C4-2B (cell line): ENCODE measurements at regions not wholly inside any gene's neighbourhood (a gene's known extent, or its start where the extent isn't known, plus 50 kb on each side); places are given as distances from the start of the nearest gene placed in this dataset.
A peak's percentile ranks its signal among the peaks of the same experiment; 100 is the strongest.

Experiments
- H3K27ac ChIP-seq: fragments of 450-650 bp; 2 replicates; pipeline ENCODE4 v1.5.1; 2017
- CTCF ChIP-seq: fragments of 450-650 bp; conservative IDR thresholded peaks from 2 replicates; pipeline ENCODE4 v1.5.1; 2017; ENCODE audit warnings: mild to moderate bottlenecking
- ZFX ChIP-seq: fragments of 450-650 bp; IDR thresholded peaks from 2 replicates; pipeline ENCODE4 v1.6.1; 2017

- H3K27ac ChIP-seq, result no peak overlapping the region
- TF ChIP-seq CTCF, result no peak
- TF ChIP-seq ZFX, result no peak
These were observed 829.0 kb upstream of the API5 start for GRCh38 chr11:42482822-42483221.

GRCh38 chr11:42490506-42490905 lies 821.3 kb upstream of the API5 start:
- no peak for TF ChIP-seq ZFX
- TF ChIP-seq CTCF, result no peak

GRCh38 chr11:42494459-42494858 lies 817.3 kb upstream of the API5 start:
- TF ChIP-seq CTCF (no peak), ZFX (no peak)
- no peak overlapping the region for H3K27ac ChIP-seq

More at GRCh38 chr11:42490506-42490905, 821.3 kb upstream of the API5 start:
- H3K27ac ChIP-seq, result no peak overlapping the region

GRCh38 chr11:42498971-42499370 lies 812.8 kb upstream of the API5 start:
- TF ChIP-seq CTCF (no peak), ZFX (no peak)
- no peak overlapping the region for H3K27ac ChIP-seq

- TF ChIP-seq CTCF, result no peak
- TF ChIP-seq ZFX, result no peak
- H3K27ac ChIP-seq, result no peak overlapping the region
These were observed 809.6 kb upstream of the API5 start for GRCh38 chr11:42502151-42502550.

GRCh38 chr11:42521994-42522393 lies 789.8 kb upstream of the API5 start:
- H3K27ac ChIP-seq, result no peak overlapping the region; the same call in 1 of the 2 replicates
- TF ChIP-seq ZFX, result no peak
- TF ChIP-seq CTCF, result no peak

- H3K27ac ChIP-seq, result peak overlapping the region; percentile 71
- TF ChIP-seq CTCF (peak; percentile 89), ZFX (no peak)
These were observed 787.1 kb upstream of the API5 start for GRCh38 chr11:42524534-42525227.
